ENCODE measurements at regions not wholly inside any gene's neighbourhood (a gene's known extent, or its start where the extent isn't known, plus 50 kb on each side); places are given as distances from the start of the nearest gene placed in this dataset.

DNA sequence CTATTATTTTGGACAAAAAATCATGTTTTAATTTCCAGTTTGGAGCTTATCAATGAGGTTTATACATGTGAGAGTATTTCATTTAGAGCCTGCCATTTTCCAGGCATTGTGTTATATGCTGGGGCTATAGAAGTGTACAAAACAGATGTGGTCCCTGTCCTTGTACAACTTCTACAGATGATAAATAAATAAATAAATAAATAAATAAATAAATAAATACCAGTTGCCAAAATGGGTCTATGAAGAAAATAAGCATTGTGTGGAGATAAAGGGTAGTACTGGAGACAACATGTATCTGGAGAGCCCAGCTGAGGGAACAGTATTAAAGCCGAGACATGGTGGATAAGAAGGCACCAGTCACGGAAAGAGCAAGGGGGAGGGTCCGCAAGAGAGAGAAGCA lies 210.0 kb downstream of the SS18 start:
- Histone ChIP-seq H3K27me3 (no peaks in the 10 kb centered on the region), H3K36me3 (no peaks in the 10 kb centered on the region), H3K4me1 (no peaks in the 10 kb centered on the region), H3K9me3 (no peaks in the 10 kb centered on the region), H3K4me3 (no peak overlapping the region), H3K27ac (no peak overlapping the region)
- no peak for DNase-seq
- TF ChIP-seq POLR2A (IDR thresholded peaks at IDR 0.05), result no peak
- TF ChIP-seq, protein P1, sequence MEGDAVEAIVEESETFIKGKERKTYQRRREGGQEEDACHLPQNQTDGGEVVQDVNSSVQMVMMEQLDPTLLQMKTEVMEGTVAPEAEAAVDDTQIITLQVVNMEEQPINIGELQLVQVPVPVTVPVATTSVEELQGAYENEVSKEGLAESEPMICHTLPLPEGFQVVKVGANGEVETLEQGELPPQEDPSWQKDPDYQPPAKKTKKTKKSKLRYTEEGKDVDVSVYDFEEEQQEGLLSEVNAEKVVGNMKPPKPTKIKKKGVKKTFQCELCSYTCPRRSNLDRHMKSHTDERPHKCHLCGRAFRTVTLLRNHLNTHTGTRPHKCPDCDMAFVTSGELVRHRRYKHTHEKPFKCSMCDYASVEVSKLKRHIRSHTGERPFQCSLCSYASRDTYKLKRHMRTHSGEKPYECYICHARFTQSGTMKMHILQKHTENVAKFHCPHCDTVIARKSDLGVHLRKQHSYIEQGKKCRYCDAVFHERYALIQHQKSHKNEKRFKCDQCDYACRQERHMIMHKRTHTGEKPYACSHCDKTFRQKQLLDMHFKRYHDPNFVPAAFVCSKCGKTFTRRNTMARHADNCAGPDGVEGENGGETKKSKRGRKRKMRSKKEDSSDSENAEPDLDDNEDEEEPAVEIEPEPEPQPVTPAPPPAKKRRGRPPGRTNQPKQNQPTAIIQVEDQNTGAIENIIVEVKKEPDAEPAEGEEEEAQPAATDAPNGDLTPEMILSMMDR (IDR thresholded peaks at IDR 0.05), result no peak
- intact Hi-C loops (cut with DNase I; ENCODE audit: low total_unique reads), result no loop called here

DNA sequence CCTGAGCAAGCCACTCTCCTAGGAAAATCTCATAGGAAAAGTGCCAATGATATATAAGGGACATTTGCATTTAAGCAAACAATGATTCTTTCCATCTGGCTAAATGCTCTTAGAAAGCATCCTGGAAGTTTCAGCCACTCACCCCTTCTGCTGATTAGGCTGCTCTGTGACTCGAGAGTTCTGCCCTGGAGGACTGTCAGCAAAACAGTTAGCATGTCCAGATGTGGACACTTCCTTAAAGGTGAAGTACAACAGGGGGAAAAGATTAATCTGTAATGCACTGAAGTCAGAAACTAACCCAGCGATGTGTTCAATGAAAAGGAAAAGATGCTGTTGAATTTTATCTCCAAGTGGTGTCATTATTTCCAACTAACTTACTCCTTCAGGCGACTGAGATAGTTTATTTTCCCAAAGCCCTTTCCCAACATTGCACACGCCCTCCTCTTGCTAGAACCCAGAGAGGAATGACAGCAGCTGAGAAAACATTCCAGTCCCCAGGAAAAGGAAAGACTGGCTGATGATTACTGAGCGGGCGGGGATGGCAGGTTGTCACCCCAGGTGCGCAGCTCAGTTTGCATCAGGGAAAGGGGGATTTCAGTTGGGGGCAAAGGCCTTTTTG lies 214.0 kb downstream of the SS18 start:
- Histone ChIP-seq H3K27ac (no peak overlapping the region), H3K4me3 (no peak overlapping the region), H3K27me3 (no peaks in the 10 kb centered on the region), H3K36me3 (no peaks in the 10 kb centered on the region), H3K4me1 (no peaks in the 10 kb centered on the region), H3K9me3 (no peaks in the 10 kb centered on the region)
- DNase-seq, result no peak
- no peak for TF ChIP-seq POLR2A (IDR thresholded peaks at IDR 0.05)
- intact Hi-C loops (cut with DNase I; ENCODE audit: low total_unique reads), result no loop called here

DNA sequence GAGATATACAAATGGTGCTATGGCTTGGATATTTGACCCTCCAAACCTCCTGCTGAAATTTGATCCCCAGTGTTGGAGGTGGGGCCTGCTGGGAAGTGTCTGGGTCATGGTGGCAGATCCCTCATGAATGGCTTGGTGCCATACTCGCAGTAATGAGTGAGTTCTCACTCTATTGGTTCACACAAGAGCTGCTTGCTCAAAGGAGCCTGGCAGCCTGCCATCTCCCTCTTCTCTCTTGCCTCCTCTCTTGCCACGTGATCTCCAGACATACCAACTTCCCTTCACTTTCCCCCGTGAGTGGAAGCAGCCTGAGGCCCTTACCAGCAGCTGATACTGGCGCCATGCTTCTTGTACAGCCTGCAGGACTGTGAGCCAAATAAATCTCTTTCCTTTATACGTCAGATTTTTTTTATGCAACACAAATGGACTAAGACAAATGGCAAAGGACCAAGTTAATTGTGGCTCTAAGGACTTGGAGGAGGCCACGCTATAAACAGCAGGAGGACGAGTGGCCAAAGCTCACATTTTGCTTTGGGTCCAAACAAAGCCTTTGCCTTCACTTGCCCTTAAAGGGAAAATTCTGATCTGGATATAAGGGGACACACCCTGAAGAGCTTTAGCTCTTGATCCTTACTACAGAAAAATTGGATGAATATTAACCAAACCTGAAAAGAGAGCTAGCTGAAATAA lies 214.7 kb downstream of the SS18 start:
- intact Hi-C loops (cut with DNase I; ENCODE audit: low total_unique reads), result no loop called here
- H3K9me3 ChIP-seq, result no peaks in the 10 kb centered on the region
- no peak overlapping the region for H3K27ac ChIP-seq
- no peak for TF ChIP-seq POLR2A (IDR thresholded peaks at IDR 0.05)
- TF ChIP-seq, protein P1 (IDR thresholded peaks at IDR 0.05), result no peak
- H3K27me3 ChIP-seq, result no peaks in the 10 kb centered on the region
- no peaks in the 10 kb centered on the region for H3K4me1 ChIP-seq
- H3K4me3 ChIP-seq, result no peak overlapping the region
- no peak for DNase-seq
- no peaks in the 10 kb centered on the region for H3K36me3 ChIP-seq

DNA sequence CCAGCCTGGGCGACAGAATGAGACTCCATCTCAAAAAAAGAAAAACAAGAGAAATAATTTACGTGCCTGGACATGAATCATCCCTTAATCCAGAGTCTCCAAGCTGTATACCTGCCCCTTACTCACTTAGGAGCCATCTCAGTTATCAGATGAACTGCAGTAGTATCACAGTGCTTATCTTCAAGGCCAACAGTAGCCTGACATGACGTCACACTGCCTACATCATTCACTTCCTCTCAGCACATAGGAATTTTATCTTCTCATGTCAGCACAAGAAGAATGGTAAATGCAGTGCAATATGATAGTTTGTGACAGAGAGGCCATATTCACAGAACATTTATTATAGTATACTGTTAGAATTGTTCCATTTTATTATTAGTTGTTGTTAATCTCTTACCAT lies 216.6 kb downstream of the SS18 start:
- DNase-seq, result no peak
- no peaks in the 10 kb centered on the region for H3K27me3 ChIP-seq
- TF ChIP-seq, protein P1 (IDR thresholded peaks at IDR 0.05), result no peak
- TF ChIP-seq POLR2A (IDR thresholded peaks at IDR 0.05), result no peak
- H3K27ac ChIP-seq, result no peak overlapping the region
- no peaks in the 10 kb centered on the region for H3K36me3 ChIP-seq
- intact Hi-C loops (cut with DNase I; ENCODE audit: low total_unique reads), result no loop called here
- H3K9me3 ChIP-seq, result no peaks in the 10 kb centered on the region
- H3K4me3 ChIP-seq, result no peak overlapping the region
- H3K4me1 ChIP-seq, result no peaks in the 10 kb centered on the region

DNA sequence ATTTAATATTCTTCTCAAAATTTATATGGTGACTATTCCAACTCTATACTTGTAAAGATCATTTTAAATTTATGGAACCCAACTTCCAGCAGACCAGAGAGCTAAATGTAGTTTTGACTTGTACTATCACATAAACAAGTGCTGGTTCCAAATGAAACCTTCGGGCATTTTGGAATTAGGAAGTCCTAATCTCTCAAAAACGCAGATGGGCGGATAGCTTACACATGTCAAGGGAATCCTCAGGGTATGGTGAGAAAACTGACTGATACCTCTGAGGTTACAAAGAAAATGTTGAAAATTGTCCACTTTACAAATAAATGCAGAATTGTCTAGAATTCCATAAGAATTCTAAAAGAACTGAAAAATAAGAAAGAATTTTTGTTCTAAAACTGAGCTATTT lies 224.1 kb downstream of the SS18 start:
- intact Hi-C loops (cut with DNase I; ENCODE audit: low total_unique reads), result no loop called here
- Histone ChIP-seq H3K27ac (no peak overlapping the region), H3K4me3 (no peak overlapping the region), H3K27me3 (no peaks in the 10 kb centered on the region), H3K4me1 (no peaks in the 10 kb centered on the region), H3K36me3 (no peaks in the 10 kb centered on the region), H3K9me3 (no peaks in the 10 kb centered on the region)
- TF ChIP-seq POLR2A (IDR thresholded peaks at IDR 0.05), result no peak
- TF ChIP-seq, protein P1 (IDR thresholded peaks at IDR 0.05), result no peak
- no peak for DNase-seq

Data from uterus (tissue), 3 donors.